GM23248 (cell line): ENCODE measurements at regions not wholly inside any gene's neighbourhood (a gene's known extent, or its start where the extent isn't known, plus 50 kb on each side); places are given as distances from the start of the nearest gene placed in this dataset.

Experiments
- EZH2 ChIP-seq: fragments of 200-600 bp; sonication (generic); IDR thresholded peaks from 2 replicates; pipeline ENCODE4 v1.6.1; 2018; ENCODE audit warnings: antibody characterized with exemption, mild to moderate bottlenecking; ENCODE audit not compliant: insufficient read depth, poor library complexity, severe bottlenecking
- EZH2phosphoT487 ChIP-seq: fragments of 200-600 bp; sonication (generic); IDR thresholded peaks from 2 replicates; pipeline ENCODE4 v1.6.1; 2018; ENCODE audit warnings: antibody characterized with exemption, moderate library complexity, mild to moderate bottlenecking, low read depth; ENCODE audit not compliant: insufficient read depth

DNA sequence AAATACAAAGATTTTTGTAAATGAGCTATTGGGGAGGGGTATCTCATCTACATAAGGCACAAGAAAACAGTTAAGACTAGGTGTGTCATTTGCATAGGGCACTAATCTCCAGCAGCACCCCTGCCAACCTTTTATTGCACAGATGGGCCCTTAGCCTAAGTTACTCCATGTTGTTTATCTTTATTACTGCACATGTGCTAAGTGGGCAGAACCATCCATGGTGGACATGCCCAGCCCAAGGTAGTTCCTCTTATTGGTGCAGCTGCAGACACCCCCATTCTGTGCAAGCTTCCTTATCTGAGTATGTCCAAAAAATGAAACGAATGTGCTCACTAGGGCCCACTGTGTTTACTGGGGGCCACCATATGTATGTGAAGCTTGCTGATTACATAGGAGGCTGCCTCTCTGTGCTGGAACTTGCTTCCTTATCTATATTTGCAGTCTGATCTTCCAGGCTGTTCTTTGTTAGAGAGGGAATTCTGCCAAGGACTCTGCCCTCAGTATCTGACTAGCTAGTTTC is 77.3 kb upstream of the NEK7 start:
- TF ChIP-seq EZH2: no peak
- no peak for TF ChIP-seq EZH2phosphoT487
